Ascending aorta (tissue), 2 donors: ENCODE measurements at regions not wholly inside any gene's neighbourhood (a gene's known extent, or its start where the extent isn't known, plus 50 kb on each side); places are given as distances from the start of the nearest gene placed in this dataset.

Experiments used
- DNase-seq, 2 donors: peaks; one replicate each; pipeline ENCODE4 v3.0.0-alpha.2; 2019; ENCODE audit warnings: low spot score in 2 of 2
- H3K27ac ChIP-seq, 2 donors: fragments of 200-600 bp; sonication (generic); one replicate each; pipeline ENCODE4 v1.5.1; 2016 to 2017; ENCODE audit warnings: mild to moderate bottlenecking in 1 of 2
- H3K27me3 ChIP-seq: fragments of 200-600 bp; sonication (generic); one replicate; pipeline ENCODE4 v1.5.1; 2017
- H3K36me3 ChIP-seq, 2 donors: fragments of 200-600 bp; sonication (generic); one replicate each; pipeline ENCODE4 v1.5.1; 2016
- H3K4me1 ChIP-seq, 2 donors: fragments of 200-600 bp; sonication (generic); one replicate each; pipeline ENCODE4 v1.5.1; 2016 to 2017; ENCODE audit warnings: mild to moderate bottlenecking in 1 of 2
- H3K4me3 ChIP-seq, 2 donors: fragments of 200-600 bp; sonication (generic); one replicate each; pipeline ENCODE4 v1.5.1; 2016 to 2017; ENCODE audit warnings: mild to moderate bottlenecking in 1 of 2
- H3K9me3 ChIP-seq, 2 donors: fragments of 200-600 bp; sonication (generic); one replicate each; pipeline ENCODE4 v1.5.1; 2016
- CTCF ChIP-seq, 3 experiments: fragments of 200-600 bp in 2 of 3; fragments of 450-650 bp in 1 of 3; sonication (generic) in 2 of 3; IDR thresholded peaks; one replicate each; pipeline ENCODE4 v1.5.1; 2016 to 2019; ENCODE audit warnings: antibody characterized with exemption in 3 of 3, mild to moderate bottlenecking in 1 of 3, moderate library complexity in 1 of 3
- intact Hi-C: fragments of 100-400 bp; cut with DNase I; formaldehyde crosslinking; loops from one replicate; pipeline ENCODE4 v1.15.1; 2023

GRCh38 chr5:141769671-141770070 is 87.6 kb upstream of the ARAP3 start:
- H3K36me3 ChIP-seq = no peaks in the 10 kb centered on the region
- no peak overlapping the region for H3K27ac ChIP-seq
- H3K4me1 ChIP-seq = no peaks in the 10 kb centered on the region
- no peaks in the 10 kb centered on the region for H3K27me3 ChIP-seq
- H3K4me3 ChIP-seq = no peak overlapping the region
- no peak for TF ChIP-seq CTCF (IDR thresholded peaks at IDR 0.05)
- intact Hi-C loops = no loop called here
- no peaks in the 10 kb centered on the region for H3K9me3 ChIP-seq
- DNase-seq = no peak

GRCh38 chr5:141767671-141768070 is 85.6 kb upstream of the ARAP3 start:
- H3K27ac ChIP-seq = no peak overlapping the region
- no peaks in the 10 kb centered on the region for H3K27me3 ChIP-seq
- H3K4me3 ChIP-seq = no peak overlapping the region
- no peak for TF ChIP-seq CTCF (IDR thresholded peaks at IDR 0.05)
- intact Hi-C loops = no loop called here
- H3K36me3 ChIP-seq = no peaks in the 10 kb centered on the region
- no peaks in the 10 kb centered on the region for H3K4me1 ChIP-seq
- DNase-seq = no peak
- H3K9me3 ChIP-seq = no peaks in the 10 kb centered on the region

GRCh38 chr5:141765896-141766551 is 84.0 kb upstream of the ARAP3 start:
- Histone ChIP-seq H3K36me3 (no peaks in the 10 kb centered on the region), H3K4me3 (no peak overlapping the region), H3K9me3 (no peaks in the 10 kb centered on the region), H3K27me3 (no peaks in the 10 kb centered on the region), H3K27ac (no peak overlapping the region), H3K4me1 (no peaks in the 10 kb centered on the region)
- TF ChIP-seq CTCF (IDR thresholded peaks at IDR 0.05) = no peak
- DNase-seq = no peak
- intact Hi-C loops = no loop called here

GRCh38 chr5:141763541-141763940 is 81.5 kb upstream of the ARAP3 start:
- Histone ChIP-seq H3K9me3 (no peaks in the 10 kb centered on the region), H3K27me3 (no peaks in the 10 kb centered on the region), H3K4me1 (no peaks in the 10 kb centered on the region), H3K27ac (no peak overlapping the region), H3K4me3 (no peak overlapping the region), H3K36me3 (no peaks in the 10 kb centered on the region)
- intact Hi-C loops = no loop called here
- no peak for DNase-seq
- no peak for TF ChIP-seq CTCF (IDR thresholded peaks at IDR 0.05)

GRCh38 chr5:141762790-141763368 is 80.8 kb upstream of the ARAP3 start:
- no peaks in the 10 kb centered on the region for H3K9me3 ChIP-seq
- no peak overlapping the region for H3K4me3 ChIP-seq
- H3K36me3 ChIP-seq = no peaks in the 10 kb centered on the region
- no peak overlapping the region for H3K27ac ChIP-seq
- no peak for TF ChIP-seq CTCF (IDR thresholded peaks at IDR 0.05)
- no peaks in the 10 kb centered on the region for H3K4me1 ChIP-seq
- DNase-seq = no peak
- H3K27me3 ChIP-seq = no peaks in the 10 kb centered on the region
- intact Hi-C loops = no loop called here
